H1 (cell line): ENCODE measurements at regions not wholly inside any gene's neighbourhood (a gene's known extent, or its start where the extent isn't known, plus 50 kb on each side); places are given as distances from the start of the nearest gene placed in this dataset.

Experiments
- CEBPB ChIP-seq: IDR thresholded peaks from 2 replicates; pipeline ENCODE4 v1.6.1; 2012; ENCODE audit warnings: low read depth, low read length
- CREB1 ChIP-seq: IDR thresholded peaks from 2 replicates; pipeline ENCODE4 v1.6.1; 2012; ENCODE audit warnings: inconsistent platforms
- CTCF ChIP-seq, 3 experiments: IDR thresholded peaks; 1 replicate in 2 of 3; 2 replicates in 1 of 3; pipeline versions ENCODE4 v1.5.1 to v1.6.1; 2011; ENCODE audit warnings: low read length in 3 of 3, mild to moderate bottlenecking in 3 of 3, inconsistent platforms in 2 of 3, low read depth in 1 of 3, moderate library complexity in 1 of 3; ENCODE audit not compliant: insufficient read depth in 1 of 3; ENCODE audit errors: control extremely low read depth in 1 of 3
- EZH2 ChIP-seq: fragments of 200-600 bp; sonication (generic); IDR thresholded peaks from 2 replicates; pipeline ENCODE4 v1.7.1; 2012; ENCODE audit warnings: low read depth, mild to moderate bottlenecking, moderate library complexity, low read length, inconsistent platforms; ENCODE audit not compliant: severe bottlenecking
- KDM4A ChIP-seq: IDR thresholded peaks from one replicate; pipeline ENCODE4 v1.7.1; 2012; ENCODE audit warnings: low read depth, mild to moderate bottlenecking, moderate library complexity, low read length, inconsistent platforms; ENCODE audit not compliant: severe bottlenecking
- MAX ChIP-seq: IDR thresholded peaks from 2 replicates; pipeline ENCODE4 v1.6.1; 2012; ENCODE audit warnings: inconsistent platforms
- POLR2A ChIP-seq, 2 experiments: IDR thresholded peaks; 1 replicate in 1 of 2; 2 replicates in 1 of 2; pipeline ENCODE4 v1.6.1; 2011; ENCODE audit warnings: low read depth in 2 of 2, low read length in 2 of 2, mild to moderate bottlenecking in 2 of 2; ENCODE audit errors: control extremely low read depth in 1 of 2
- POLR2AphosphoS5 ChIP-seq: IDR thresholded peaks from 2 replicates; pipeline ENCODE4 v1.6.1; 2011; ENCODE audit warnings: low read depth, low read length
- RAD21 ChIP-seq, 2 experiments: IDR thresholded peaks in 1 of 2; conservative IDR thresholded peaks in 1 of 2; 2 replicates each; pipeline ENCODE4 v1.6.1; 2011; ENCODE audit warnings: low read depth in 2 of 2, low read length in 2 of 2, improper control_type of control experiment in 1 of 2, inconsistent platforms in 1 of 2, mild to moderate bottlenecking in 1 of 2, moderate library complexity in 1 of 2
- SIRT6 ChIP-seq: IDR thresholded peaks from one replicate; pipeline ENCODE4 v1.7.1; 2012; ENCODE audit warnings: low read length, inconsistent platforms
- SP1 ChIP-seq: IDR thresholded peaks from 2 replicates; pipeline ENCODE4 v1.6.1; 2011; ENCODE audit warnings: low read depth, low read length

- no peak for TF ChIP-seq CTCF (IDR thresholded peaks at IDR 0.05; ENCODE audit: control extremely low read depth in 1 of 3, insufficient read depth in 1 of 3, low read depth in 1 of 3, low read length in 3 of 3)
- no peak for TF ChIP-seq KDM4A
- no peak for TF ChIP-seq POLR2A (IDR thresholded peaks at IDR 0.05; ENCODE audit: control extremely low read depth in 1 of 2, low read depth in 2 of 2, low read length in 2 of 2)
- TF ChIP-seq MAX: no peak
- no peak for TF ChIP-seq SP1
- no peak for TF ChIP-seq POLR2AphosphoS5
- TF ChIP-seq RAD21 (IDR thresholded peaks at IDR 0.05 in 1 of 2, conservative IDR thresholded peaks at IDR 0.05 in 1 of 2; ENCODE audit: low read depth in 2 of 2, low read length in 2 of 2): no peak
- no peak for TF ChIP-seq SIRT6
- TF ChIP-seq CREB1: no peak
- no peak for TF ChIP-seq EZH2
- TF ChIP-seq CEBPB: no peak
Observed at GRCh38 chr10:2111965-2112364, 374.6 kb upstream of the ADARB2 start.
